Embryonic facial prominence (tissue), 1 donor: ENCODE measurements at regions not wholly inside any gene's neighbourhood (a gene's known extent, or its start where the extent isn't known, plus 50 kb on each side); places are given as distances from the start of the nearest gene placed in this dataset.
"Not testable (repeated sequence)": the region's sequence is repeated elsewhere in the genome, so short reads cannot be mapped to it uniquely, and the experiment has no call there.

Experiments used
- DNase-seq: peaks from one replicate; pipeline ENCODE4 v3.0.0-alpha.2; 2016; ENCODE audit errors: extremely low spot score

DNA sequence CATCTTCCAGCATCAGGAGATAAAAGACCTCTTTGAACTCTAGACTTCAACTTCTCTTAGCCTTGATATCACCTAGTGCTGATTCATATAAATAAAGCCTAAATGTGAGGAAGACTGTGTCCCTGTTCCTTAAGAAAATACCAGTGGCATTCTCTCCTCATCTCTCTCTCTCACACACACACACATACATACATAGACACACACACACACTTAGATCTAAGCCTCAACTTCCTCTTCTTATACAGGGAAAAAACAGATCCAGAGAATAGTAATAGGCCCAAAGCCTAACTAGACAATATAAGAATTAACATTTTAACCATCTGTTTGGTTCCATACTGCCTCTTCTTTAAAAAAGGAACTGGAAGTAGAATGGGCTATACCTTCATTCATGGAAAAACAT lies 195.3 kb upstream of the NR4A3 start:
- DNase-seq: no peak

- DNase-seq: no peak
Measured at GRCh38 chr9:99628285-99628684, 193.4 kb upstream of the NR4A3 start.

DNA sequence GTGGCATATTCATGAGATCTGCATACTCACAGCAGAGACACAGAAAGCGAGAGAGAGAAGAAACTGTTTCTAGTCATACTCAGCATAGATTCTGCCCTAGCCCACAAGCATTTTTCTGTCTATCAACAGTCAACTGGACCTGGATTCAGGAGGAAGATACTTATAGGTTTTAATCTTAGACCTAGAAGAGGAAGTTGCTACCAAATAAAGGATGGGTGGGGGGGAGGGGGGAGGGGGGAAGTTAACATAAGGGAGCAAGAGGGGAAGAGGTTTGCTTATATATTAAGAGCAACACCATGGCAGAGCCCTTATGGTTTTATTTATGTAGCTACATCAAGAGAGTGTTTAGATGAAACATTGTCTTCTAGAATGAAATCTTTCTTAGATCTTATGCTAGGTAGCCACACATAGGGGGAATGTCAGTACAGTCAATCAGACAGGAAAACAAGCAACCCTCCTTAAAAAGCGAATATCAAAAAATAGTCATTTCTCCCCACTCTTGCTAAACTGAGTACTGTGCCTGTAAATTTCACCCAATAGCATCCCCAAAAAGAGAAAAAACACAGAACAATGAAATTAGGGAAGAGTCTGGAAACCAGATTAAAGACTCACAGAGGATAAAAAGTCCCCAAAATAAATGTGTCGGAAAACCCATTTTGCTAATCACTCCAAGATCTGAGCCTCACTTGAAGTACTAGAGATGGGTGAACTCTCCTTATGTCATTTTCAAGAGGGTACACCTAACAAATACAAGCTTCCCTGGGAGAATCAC lies 192.7 kb upstream of the NR4A3 start:
- DNase-seq: no peak

DNA sequence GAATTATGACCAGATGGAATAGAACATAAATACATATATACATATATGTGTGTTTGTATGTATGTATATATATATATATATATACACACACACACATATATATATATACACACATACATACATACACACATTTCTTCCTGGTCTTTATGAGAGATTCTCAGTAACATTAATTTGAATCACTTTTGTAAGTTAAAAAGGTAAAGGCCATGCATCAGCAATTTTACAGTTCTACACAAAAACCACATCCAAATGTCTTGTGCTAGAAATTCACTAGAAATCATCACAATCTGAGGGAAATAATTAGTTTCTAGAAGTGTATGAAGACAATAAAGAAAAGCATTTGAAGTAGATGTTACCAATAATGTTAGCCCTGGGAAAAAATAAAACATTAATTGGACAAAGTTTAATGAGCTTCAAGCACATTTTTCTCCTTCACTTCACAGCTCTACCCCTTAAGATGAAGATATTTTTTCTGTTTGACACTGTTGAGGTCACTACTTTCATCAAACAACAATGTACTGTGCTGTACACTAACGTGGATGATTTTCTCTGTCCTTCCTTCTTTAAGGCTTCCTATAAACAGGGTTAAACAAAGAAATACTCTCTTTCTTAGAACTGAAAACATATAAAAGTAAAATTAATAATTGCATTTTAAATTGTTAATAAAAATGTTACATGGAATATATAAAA lies 189.2 kb upstream of the NR4A3 start:
- DNase-seq: no peak

DNA sequence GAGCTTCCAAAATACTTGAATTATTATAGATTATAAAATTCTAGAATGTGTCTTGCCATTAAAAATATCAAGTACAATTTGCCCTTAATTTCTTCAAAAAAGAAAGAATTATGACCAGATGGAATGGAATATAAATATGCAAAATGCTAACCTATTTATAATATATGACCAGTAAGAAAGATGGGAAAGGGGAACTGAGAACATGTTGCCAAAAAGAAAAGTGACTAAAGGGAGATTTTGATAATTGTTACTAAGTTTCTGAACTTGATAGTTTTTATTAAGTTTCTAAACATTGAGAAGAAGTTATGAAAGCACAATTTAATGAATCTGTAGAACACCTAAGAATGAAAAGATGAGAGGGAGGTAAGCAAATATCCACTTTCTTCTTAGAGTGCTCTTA lies 188.4 kb upstream of the NR4A3 start:
- no peak for DNase-seq

- DNase-seq: no peak
Measured at GRCh38 chr9:99634186-99634585, 187.5 kb upstream of the NR4A3 start.

- DNase-seq: no peak
Measured at GRCh38 chr9:99635032-99635431, 186.7 kb upstream of the NR4A3 start.

DNA sequence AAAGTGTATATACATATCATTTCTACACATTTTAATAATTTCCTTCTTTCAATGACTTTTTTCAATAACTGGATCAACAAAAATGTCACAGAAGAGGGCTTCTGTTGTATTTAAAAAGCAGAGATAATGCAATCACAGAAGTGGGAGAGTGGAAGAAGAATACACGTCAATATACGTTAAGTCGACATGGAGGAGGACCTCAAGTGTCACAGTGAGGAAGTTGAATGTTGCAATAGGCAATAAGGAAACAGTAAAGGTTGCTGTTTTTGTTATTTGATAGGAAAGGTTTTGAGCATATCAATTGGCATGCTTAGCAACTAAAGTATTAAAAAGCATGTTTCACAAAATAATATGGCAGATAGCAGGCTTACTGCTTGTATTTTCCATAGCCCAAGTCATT lies 184.0 kb upstream of the NR4A3 start:
- no peak for DNase-seq

GRCh38 chr9:99638971-99639370 lies 182.7 kb upstream of the NR4A3 start:
- DNase-seq: no peak

DNA sequence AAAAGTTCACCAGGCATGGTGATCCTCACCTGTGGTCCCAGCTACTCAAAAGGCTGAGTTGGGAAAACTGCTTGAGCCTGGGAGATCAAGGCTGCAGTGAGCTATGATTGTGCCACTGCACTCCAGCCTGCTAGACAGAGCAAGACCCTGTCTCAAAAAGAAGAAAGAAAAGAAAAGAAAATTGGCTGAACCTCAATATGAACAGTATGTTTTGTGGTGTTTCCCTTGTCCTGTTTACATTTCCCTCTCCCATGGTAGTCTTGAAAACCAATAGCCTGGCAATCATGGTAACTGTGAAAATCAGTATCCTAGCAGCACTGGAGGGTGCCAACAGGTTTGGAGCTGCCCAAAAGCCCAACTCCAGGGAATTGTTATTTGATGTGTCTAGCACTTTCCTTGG lies 174.1 kb upstream of the NR4A3 start:
- DNase-seq: no peak

DNA sequence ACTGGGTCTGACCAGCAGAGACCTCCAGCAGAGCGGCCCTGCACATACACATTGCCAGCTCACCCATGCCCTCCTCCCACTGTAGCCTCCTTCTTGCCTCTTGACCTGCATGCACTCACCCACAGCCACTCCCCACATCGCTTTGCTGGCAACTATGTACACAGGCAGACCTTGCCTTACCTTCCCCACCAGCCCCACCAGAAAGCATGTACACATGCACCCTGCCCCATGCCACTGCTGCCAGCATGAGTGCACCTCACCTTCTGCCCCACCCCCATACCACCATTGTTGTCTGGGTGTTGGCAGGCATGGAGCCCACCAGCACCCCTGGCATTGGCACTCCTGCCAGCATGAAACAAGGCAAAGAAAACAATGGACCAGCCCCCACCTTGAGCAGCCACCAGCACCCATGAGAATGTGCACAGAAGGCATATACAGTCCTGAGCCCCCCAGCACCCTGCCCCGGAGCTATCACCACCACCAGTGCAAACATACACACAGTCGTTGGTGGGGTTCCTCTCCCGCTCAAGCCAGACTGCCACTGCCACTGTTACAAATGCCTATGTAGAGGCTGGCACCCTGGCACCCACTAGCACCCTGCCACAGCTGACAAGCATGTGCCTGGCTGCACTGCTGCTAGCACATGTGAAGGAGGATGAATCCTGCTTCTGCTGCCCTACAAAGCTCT lies 171.4 kb upstream of the NR4A3 start:
- no peak for DNase-seq

DNA sequence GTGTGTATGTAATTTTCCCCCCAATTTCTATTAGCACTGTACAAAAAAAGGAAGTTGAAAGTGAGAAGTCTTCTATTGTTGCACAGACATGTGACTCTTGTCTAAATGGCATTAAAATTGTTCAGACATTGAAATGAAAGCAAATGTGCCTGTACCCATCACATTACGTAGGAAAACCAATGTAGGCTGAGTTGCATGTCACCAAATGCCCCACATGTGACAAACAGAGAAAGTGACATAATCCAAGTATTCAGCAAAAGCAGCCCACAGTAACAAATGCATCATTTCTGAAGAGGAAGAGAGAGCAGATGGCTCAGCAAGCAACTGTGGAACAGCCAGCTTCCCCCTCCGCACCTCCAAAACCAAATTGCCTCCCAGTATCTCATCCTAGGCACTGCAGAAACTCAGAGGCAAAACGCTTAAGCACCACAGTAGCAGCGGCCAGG lies 161.5 kb upstream of the NR4A3 start:
- no peak for DNase-seq

- DNase-seq: no peak
Measured at GRCh38 chr9:99663297-99663696, 158.4 kb upstream of the NR4A3 start.

DNA sequence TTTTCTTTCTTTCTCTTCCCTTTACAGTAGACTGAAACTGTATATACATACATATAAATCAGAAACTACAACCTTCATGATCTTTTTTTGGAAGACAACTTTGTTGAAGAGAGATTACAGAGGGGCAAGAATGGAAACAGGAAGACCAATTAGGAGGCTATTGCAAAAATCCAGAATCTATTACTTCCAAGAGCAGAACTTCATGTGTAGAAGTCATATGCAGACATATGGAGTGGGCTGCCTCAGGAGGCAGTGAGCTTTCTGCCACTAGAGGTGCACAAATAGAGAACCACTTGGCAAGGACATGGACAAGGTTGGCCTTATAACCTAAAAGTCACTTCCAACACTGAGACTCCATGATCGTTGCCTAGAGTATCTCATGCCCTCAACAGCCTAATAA lies 157.8 kb upstream of the NR4A3 start:
- no peak for DNase-seq

- no peak for DNase-seq
Measured at GRCh38 chr9:99666571-99666970, 155.1 kb upstream of the NR4A3 start.

GRCh38 chr9:99670886-99671285 lies 150.8 kb upstream of the NR4A3 start:
- DNase-seq: not testable (repeated sequence)

DNA sequence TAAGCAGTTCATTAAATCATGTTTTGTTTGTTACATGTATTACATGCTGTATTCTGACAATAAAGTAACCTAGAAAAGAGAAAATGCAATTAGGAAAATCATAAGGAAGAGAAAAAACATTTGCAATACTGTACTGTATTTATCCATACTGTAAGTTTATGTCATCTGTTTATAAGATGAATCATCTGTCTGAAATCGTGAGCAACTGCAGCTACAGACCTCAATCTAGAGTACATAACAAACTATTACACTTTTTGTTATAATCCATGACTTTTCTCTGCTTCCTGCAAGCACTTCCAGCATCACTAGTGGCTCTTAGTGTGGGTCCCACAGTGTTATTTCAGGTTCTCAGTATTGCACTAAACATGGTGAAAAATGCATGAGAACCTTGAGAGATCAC lies 144.4 kb upstream of the NR4A3 start:
- DNase-seq: no peak

- DNase-seq: no peak
Measured at GRCh38 chr9:99678566-99678965, 143.1 kb upstream of the NR4A3 start.

DNA sequence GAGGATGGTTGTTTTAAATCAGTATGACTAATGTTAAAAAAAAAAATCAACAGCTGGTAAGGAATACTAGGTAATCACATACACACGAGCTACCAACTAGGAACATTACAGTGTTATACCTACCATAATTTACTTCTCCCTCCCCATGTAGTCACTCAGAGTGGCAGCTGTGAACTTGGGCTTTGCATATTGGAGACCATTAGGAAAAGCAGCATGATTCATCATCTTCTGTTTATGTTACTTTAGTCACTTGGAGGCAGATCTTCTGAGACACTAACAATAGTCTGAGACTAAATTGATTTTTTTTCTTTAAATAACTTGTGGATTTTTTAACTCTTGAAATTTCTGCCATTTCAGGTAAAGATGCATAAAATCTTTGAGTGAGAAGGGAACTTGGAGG lies 141.5 kb upstream of the NR4A3 start:
- DNase-seq: no peak

DNA sequence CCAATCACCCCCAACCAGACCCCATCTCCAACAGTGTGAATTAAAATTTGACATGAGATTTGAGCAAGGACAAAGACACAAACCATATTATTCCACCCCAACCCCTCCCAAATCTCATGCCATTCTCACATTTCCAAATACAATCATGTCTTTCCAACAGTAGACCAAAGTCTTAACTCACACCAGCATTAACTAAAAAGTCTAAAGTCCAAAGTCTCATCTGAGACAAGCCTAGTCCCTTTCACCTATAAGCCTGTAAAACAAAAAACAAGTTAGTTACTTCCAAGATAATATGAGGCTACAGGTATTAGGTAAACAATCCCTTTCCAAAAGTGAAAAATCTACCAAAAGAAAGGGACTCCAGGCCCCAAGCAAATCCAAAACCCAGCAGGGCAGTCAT lies 140.6 kb upstream of the NR4A3 start:
- DNase-seq: no peak

GRCh38 chr9:99682378-99682777 lies 139.3 kb upstream of the NR4A3 start:
- no peak for DNase-seq

GRCh38 chr9:99682870-99683269 lies 138.8 kb upstream of the NR4A3 start:
- DNase-seq: no peak

GRCh38 chr9:99690573-99690972 lies 131.1 kb upstream of the NR4A3 start:
- no peak for DNase-seq
